ENCODE measurements at regions not wholly inside any gene's neighbourhood (a gene's known extent, or its start where the extent isn't known, plus 50 kb on each side); places are given as distances from the start of the nearest gene placed in this dataset.

DNA sequence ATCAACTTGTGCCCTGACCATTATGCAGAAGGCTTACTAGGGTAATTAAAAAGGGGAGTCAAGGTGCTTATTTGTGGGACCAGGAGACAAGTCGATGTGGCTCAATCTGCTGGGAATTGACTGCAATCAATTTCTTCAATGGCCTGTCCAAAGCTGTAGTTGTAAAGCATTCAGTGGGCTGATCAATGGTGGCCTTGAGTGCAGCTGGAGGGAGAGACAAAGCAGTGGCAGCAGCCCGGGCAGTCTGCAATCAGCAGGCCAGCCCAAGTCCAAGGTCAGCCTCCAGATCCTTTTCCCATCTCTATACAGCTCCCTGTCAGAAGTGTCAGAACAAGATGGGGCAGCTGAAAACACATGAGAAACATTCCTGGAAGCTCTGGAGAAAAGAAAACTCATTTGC, 51.0 kb upstream of the BRINP1 start:
- no peaks in the 10 kb centered on the region for H3K36me3 ChIP-seq (replicated peaks in 1 of 2)
- H3K9me3 ChIP-seq (replicated peaks in 1 of 3): no peaks in the 10 kb centered on the region
- intact Hi-C loops (cut with DNase I): no loop called here
- no peak overlapping the region for H3K27ac ChIP-seq
- H3K4me1 ChIP-seq (replicated peaks in 1 of 2): no peaks in the 10 kb centered on the region
- no peaks in the 10 kb centered on the region for H3K27me3 ChIP-seq
- WGBS, 4 donors: 23 to 40% (median 38%) methylated on average over 2 of the region's 2 CpGs
- peak in 2 of 7 donors; percentile 8 to 55 for DNase-seq
- TF ChIP-seq, protein P1, sequence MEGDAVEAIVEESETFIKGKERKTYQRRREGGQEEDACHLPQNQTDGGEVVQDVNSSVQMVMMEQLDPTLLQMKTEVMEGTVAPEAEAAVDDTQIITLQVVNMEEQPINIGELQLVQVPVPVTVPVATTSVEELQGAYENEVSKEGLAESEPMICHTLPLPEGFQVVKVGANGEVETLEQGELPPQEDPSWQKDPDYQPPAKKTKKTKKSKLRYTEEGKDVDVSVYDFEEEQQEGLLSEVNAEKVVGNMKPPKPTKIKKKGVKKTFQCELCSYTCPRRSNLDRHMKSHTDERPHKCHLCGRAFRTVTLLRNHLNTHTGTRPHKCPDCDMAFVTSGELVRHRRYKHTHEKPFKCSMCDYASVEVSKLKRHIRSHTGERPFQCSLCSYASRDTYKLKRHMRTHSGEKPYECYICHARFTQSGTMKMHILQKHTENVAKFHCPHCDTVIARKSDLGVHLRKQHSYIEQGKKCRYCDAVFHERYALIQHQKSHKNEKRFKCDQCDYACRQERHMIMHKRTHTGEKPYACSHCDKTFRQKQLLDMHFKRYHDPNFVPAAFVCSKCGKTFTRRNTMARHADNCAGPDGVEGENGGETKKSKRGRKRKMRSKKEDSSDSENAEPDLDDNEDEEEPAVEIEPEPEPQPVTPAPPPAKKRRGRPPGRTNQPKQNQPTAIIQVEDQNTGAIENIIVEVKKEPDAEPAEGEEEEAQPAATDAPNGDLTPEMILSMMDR (IDR thresholded peaks at IDR 0.05): no peak
- H3K4me3 ChIP-seq: no peak overlapping the region

MicroRNA genes in the stretch of these regions (microRNA counts, 767-probe panel; counts per million panel counts)
- 0 counts per million in 2 donors for microRNA hsa-miR-147a

Small RNA genes lying in the stretch of these regions (microRNA-seq; reads per million reads assigned to microRNA genes)
- 0 reads per million in 3 donors for gene MIR147A

Small RNA genes lying in the stretch of these regions (small RNA-seq; reads per million reads assigned to genes)
- 0 reads per million in 2 donors for gene MIR147A
